ENCODE measurements at regions not wholly inside any gene's neighbourhood (a gene's known extent, or its start where the extent isn't known, plus 50 kb on each side); places are given as distances from the start of the nearest gene placed in this dataset.

GRCh38 chr5:157963761-157964160, 104.8 kb upstream of the CLINT1 start:
- TF ChIP-seq CTCF (conservative IDR thresholded peaks at IDR 0.05; ENCODE audit: low read depth, low read length) = no peak
- TF ChIP-seq EZH2 (IDR thresholded peaks at IDR 0.05; ENCODE audit: low read length, unreplicated experiment) = no peak

All from PC-3 (cell line).